Esophagus muscularis mucosa (tissue), 2 donors: ENCODE measurements at regions not wholly inside any gene's neighbourhood (a gene's known extent, or its start where the extent isn't known, plus 50 kb on each side); places are given as distances from the start of the nearest gene placed in this dataset.

Source experiments
- EP300 ChIP-seq: sonication (generic); formaldehyde crosslinking; IDR thresholded peaks from one replicate; pipeline ENCODE4 v1.6.1; 2017; ENCODE audit warnings: antibody characterized with exemption
- POLR2A ChIP-seq: fragments of 450-650 bp; IDR thresholded peaks from one replicate; pipeline ENCODE4 v1.6.1; 2017; ENCODE audit warnings: antibody characterized with exemption, moderate library complexity, mild to moderate bottlenecking, low read depth

DNA sequence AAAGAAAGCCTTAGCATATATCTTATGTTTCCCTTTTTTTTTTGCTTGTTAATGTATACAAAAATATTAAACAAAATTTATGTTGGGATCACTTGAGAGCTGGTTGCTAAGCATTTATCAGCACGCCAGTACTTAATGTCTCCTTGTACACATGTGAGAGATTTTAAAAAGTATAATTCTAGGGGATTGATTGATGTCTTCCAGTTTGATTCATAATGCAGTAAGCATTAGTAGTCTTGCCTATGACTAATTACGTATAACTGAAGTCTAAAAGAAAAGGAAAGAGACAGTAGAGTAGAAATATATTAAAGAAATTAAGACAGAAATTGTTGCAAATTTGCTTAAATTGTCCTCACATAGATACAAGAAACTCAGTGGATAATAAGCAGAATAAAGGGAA is 1630.4 kb upstream of the B3GALT2 start:
- no peak for TF ChIP-seq POLR2A
- TF ChIP-seq EP300: no peak
